ENCODE measurements at regions not wholly inside any gene's neighbourhood (a gene's known extent, or its start where the extent isn't known, plus 50 kb on each side); places are given as distances from the start of the nearest gene placed in this dataset.

GRCh38 chr15:46778876-46779275, 938.4 kb upstream of the SEMA6D start:
- POLR2A ChIA-PET = no interaction called here
- Histone ChIP-seq H3K4me3 (ENCODE audit: low read length) (no peak overlapping the region), H3K36me3 (ENCODE audit: insufficient read depth, low read length) (no peaks in the 10 kb centered on the region), H3K9me3 (ENCODE audit: control insufficient read depth in 1 of 2, insufficient read depth in 1 of 2, low read length in 2 of 2) (no peaks in the 10 kb centered on the region), H3K27ac (ENCODE audit: low read depth in 1 of 2, low read length in 2 of 2) (no peak overlapping the region), H3K4me1 (ENCODE audit: insufficient read depth, low read length) (no peaks in the 10 kb centered on the region), H3K27me3 (ENCODE audit: control insufficient read depth in 1 of 2, insufficient read depth in 2 of 2, low read length in 2 of 2) (no peaks in the 10 kb centered on the region)
- no peak for DNase-seq
- Mint-ChIP-seq H3K27ac (no peak overlapping the region), H3K36me3 (ENCODE audit: low read depth) (no peaks in the 10 kb centered on the region), H3K4me3 (no peak overlapping the region), H3K9me3 (peaks cover 14% of the 10 kb centered on the region), H3K4me1 (ENCODE audit: low read depth) (no peaks in the 10 kb centered on the region), H3K27me3 (no peaks in the 10 kb centered on the region)
- CTCF ChIA-PET = no interaction called here
- TF ChIP-seq CTCF (IDR thresholded peaks at IDR 0.05) = no peak
- no peak for ATAC-seq (ENCODE audit: poor library complexity)
- intact Hi-C loops (cut with DNase I, micrococcal nuclease) = no loop called here

- Histone ChIP-seq H3K4me1 (ENCODE audit: insufficient read depth, low read length) (no peaks in the 10 kb centered on the region), H3K36me3 (ENCODE audit: insufficient read depth, low read length) (no peaks in the 10 kb centered on the region), H3K9me3 (ENCODE audit: control insufficient read depth in 1 of 2, insufficient read depth in 1 of 2, low read length in 2 of 2) (no peaks in the 10 kb centered on the region), H3K27ac (ENCODE audit: low read depth in 1 of 2, low read length in 2 of 2) (no peak overlapping the region), H3K27me3 (ENCODE audit: control insufficient read depth in 1 of 2, insufficient read depth in 2 of 2, low read length in 2 of 2) (no peaks in the 10 kb centered on the region), H3K4me3 (ENCODE audit: low read length) (no peak overlapping the region)
- TF ChIP-seq CTCF (IDR thresholded peaks at IDR 0.05) = no peak
- ChIA-PET CTCF (no interaction called here), POLR2A (no interaction called here)
- intact Hi-C loops (cut with DNase I, micrococcal nuclease) = no loop called here
- no peak for DNase-seq
- H3K4me3 Mint-ChIP-seq = no peak overlapping the region
- peaks cover 16% of the 10 kb centered on the region for H3K9me3 Mint-ChIP-seq
- H3K27me3 Mint-ChIP-seq = no peaks in the 10 kb centered on the region
- no peaks in the 10 kb centered on the region for H3K4me1 Mint-ChIP-seq (ENCODE audit: low read depth)
- H3K27ac Mint-ChIP-seq = no peak overlapping the region
- ATAC-seq (ENCODE audit: poor library complexity) = no peak
- no peaks in the 10 kb centered on the region for H3K36me3 Mint-ChIP-seq (ENCODE audit: low read depth)
Measured at GRCh38 chr15:46786590-46787285, 930.6 kb upstream of the SEMA6D start.

- TF ChIP-seq CTCF (IDR thresholded peaks at IDR 0.05) = no peak
- intact Hi-C loops (cut with DNase I, micrococcal nuclease) = no loop called here
- H3K27me3 ChIP-seq (ENCODE audit: control insufficient read depth in 1 of 2, insufficient read depth in 2 of 2, low read length in 2 of 2) = no peaks in the 10 kb centered on the region
Measured at GRCh38 chr15:46795685-46796084, 921.6 kb upstream of the SEMA6D start.

More at GRCh38 chr15:46795685-46796084, 921.6 kb upstream of the SEMA6D start:
- Mint-ChIP-seq H3K4me3 (no peak overlapping the region), H3K27ac (no peak overlapping the region), H3K4me1 (ENCODE audit: low read depth) (no peaks in the 10 kb centered on the region), H3K36me3 (ENCODE audit: low read depth) (no peaks in the 10 kb centered on the region), H3K9me3 (peaks cover 25% of the 10 kb centered on the region), H3K27me3 (no peaks in the 10 kb centered on the region)
- H3K36me3 ChIP-seq (ENCODE audit: insufficient read depth, low read length) = no peaks in the 10 kb centered on the region
- ChIA-PET CTCF (no interaction called here), POLR2A (no interaction called here)
- H3K9me3 ChIP-seq (ENCODE audit: control insufficient read depth in 1 of 2, insufficient read depth in 1 of 2, low read length in 2 of 2) = no peaks in the 10 kb centered on the region
- H3K27ac ChIP-seq (ENCODE audit: low read depth in 1 of 2, low read length in 2 of 2) = no peak overlapping the region
- no peak for DNase-seq
- no peaks in the 10 kb centered on the region for H3K4me1 ChIP-seq (ENCODE audit: insufficient read depth, low read length)
- no peak for ATAC-seq (ENCODE audit: poor library complexity)
- H3K4me3 ChIP-seq (ENCODE audit: low read length) = no peak overlapping the region

Data from CD4-positive, alpha-beta T cell (primary cell).